ENCODE measurements at regions not wholly inside any gene's neighbourhood (a gene's known extent, or its start where the extent isn't known, plus 50 kb on each side); places are given as distances from the start of the nearest gene placed in this dataset.

GRCh38 chr2:181806039-181806392, 85.5 kb upstream of the ITPRID2 start:
- Histone ChIP-seq H2AFZ (ENCODE audit: low read length) (no peak overlapping the region), H4K20me1 (ENCODE audit: control insufficient read depth, insufficient read depth, insufficient read length) (no peaks in the 10 kb centered on the region), H3K9me3 (ENCODE audit: control insufficient read depth, low read depth, low read length) (no peaks in the 10 kb centered on the region), H3K23ac (ENCODE audit: insufficient read length, low read depth, low read length) (no peak overlapping the region), H3K27ac (ENCODE audit: insufficient read length, low read depth, low read length) (no peak overlapping the region), H2BK120ac (ENCODE audit: low read depth, low read length, poor library complexity, severe bottlenecking) (no peak overlapping the region), H3K4ac (ENCODE audit: low read depth, low read length) (no peak overlapping the region), H2BK15ac (ENCODE audit: low read depth, low read length) (no peak overlapping the region), H3K14ac (ENCODE audit: insufficient read depth, low read length) (no peak overlapping the region), H3K18ac (ENCODE audit: insufficient read length, low read depth, low read length) (no peak overlapping the region), H3K4me1 (ENCODE audit: insufficient read depth, low read length) (no peaks in the 10 kb centered on the region), H3K56ac (ENCODE audit: insufficient read length, low read depth, low read length) (no peak overlapping the region), H2AK5ac (ENCODE audit: insufficient read length, low read length) (no peak overlapping the region), H3K9ac (ENCODE audit: extremely low read depth, insufficient read length, low read length) (no peak overlapping the region), H3K79me2 (ENCODE audit: insufficient read depth, low read length) (no peaks in the 10 kb centered on the region), H3T11ph (ENCODE audit: low read length) (no peak overlapping the region), H2BK5ac (ENCODE audit: insufficient read length, low read length) (no peak overlapping the region), H2BK12ac (ENCODE audit: insufficient read length, low read depth, low read length) (no peak overlapping the region), H3K4me2 (ENCODE audit: insufficient read depth, insufficient read length, low read length) (no peak overlapping the region), H4K91ac (ENCODE audit: insufficient read length, low read depth, low read length) (no peak overlapping the region), H2BK20ac (ENCODE audit: low read depth, low read length, poor library complexity, severe bottlenecking) (no peak overlapping the region), H3K79me1 (ENCODE audit: insufficient read depth, low read depth, low read length, poor library complexity, severe bottlenecking) (no peaks in the 10 kb centered on the region), H3K23me2 (ENCODE audit: insufficient read length, low read depth, low read length, poor library complexity, severe bottlenecking) (peaks cover 3% of the 10 kb centered on the region), H3K27me3 (ENCODE audit: insufficient read depth, low read length) (no peaks in the 10 kb centered on the region), H4K5ac (ENCODE audit: insufficient read length, low read depth, low read length) (no peak overlapping the region), H4K8ac (replicated peaks; ENCODE audit: insufficient read length, low read depth, low read length) (no peak overlapping the region)
- H3K4me1 Mint-ChIP-seq = peaks cover 16% of the 10 kb centered on the region in 2 experiments
- H3K36me3 Mint-ChIP-seq (ENCODE audit: insufficient read depth in 1 of 3, low read depth in 3 of 3) = peaks cover 0 to 7% (median 0%) of the 10 kb centered on the region in 3 experiments; a peak in 4 of 7 replicates
- WGBS (ENCODE audit: extremely low coverage, insufficient read length, low lambda C conversion rate) = no CpG with 5 or more reads among the region's 1 CpG
- H3K9me3 Mint-ChIP-seq = peaks cover 1 to 8% of the 10 kb centered on the region in 2 experiments; a peak in 3 of 5 replicates
- H3K27ac Mint-ChIP-seq = 0 out of 7 replicates have a peak overlapping the region, but pooled peaks of 1 of the 3 experiments have one; percentile 32
- no peak for DNase-seq
- H3K27me3 Mint-ChIP-seq (ENCODE audit: low read depth) = peaks cover 3% of the 10 kb centered on the region
- H3K4me3 Mint-ChIP-seq = no peak overlapping the region
- TF ChIP-seq CTCF (conservative IDR thresholded peaks at IDR 0.05) = no peak

All from H9 (cell line).